Osteoblast (primary cell): ENCODE measurements at regions not wholly inside any gene's neighbourhood (a gene's known extent, or its start where the extent isn't known, plus 50 kb on each side); places are given as distances from the start of the nearest gene placed in this dataset.

Experiments
- DNase-seq: peaks from one replicate; pipeline ENCODE4 v3.0.0; 2011; ENCODE audit warnings: low spot score, mixed read lengths; ENCODE audit not compliant: insufficient read length; ENCODE audit errors: missing footprints
- H2AFZ ChIP-seq: 2 replicates; pipeline ENCODE4 v1.6.0; 2011; ENCODE audit warnings: mild to moderate bottlenecking, low read length
- H3K27ac ChIP-seq: 2 replicates; pipeline ENCODE4 v1.5.1; 2011; ENCODE audit warnings: mild to moderate bottlenecking, low read depth, low read length, moderate library complexity
- H3K27me3 ChIP-seq: 2 replicates; pipeline ENCODE4 v1.6.0; 2012; ENCODE audit warnings: mild to moderate bottlenecking, control low read depth, inconsistent platforms, low read length, moderate library complexity; ENCODE audit not compliant: insufficient read depth
- H3K36me3 ChIP-seq: 2 replicates; pipeline ENCODE4 v1.5.1; 2011; ENCODE audit warnings: mild to moderate bottlenecking, low read length, control low read depth, moderate library complexity; ENCODE audit not compliant: insufficient read depth
- H3K4me1 ChIP-seq: 2 replicates; pipeline ENCODE4 v1.5.1; 2011; ENCODE audit warnings: mild to moderate bottlenecking, low read length, control low read depth, moderate library complexity; ENCODE audit not compliant: insufficient read depth
- H3K4me2 ChIP-seq: 2 replicates; pipeline ENCODE4 v1.6.0; 2011; ENCODE audit warnings: mild to moderate bottlenecking, low read length; ENCODE audit not compliant: insufficient read depth
- H3K4me3 ChIP-seq: fragments of 200-600 bp; sonication (generic); 3 replicates; pipeline ENCODE4 v1.5.1; 2012; ENCODE audit warnings: mild to moderate bottlenecking, low read length, inconsistent platforms; ENCODE audit not compliant: insufficient read depth
- H3K79me2 ChIP-seq: 2 replicates; pipeline ENCODE4 v1.6.0; 2012; ENCODE audit warnings: mild to moderate bottlenecking, low read length, control low read depth, inconsistent platforms; ENCODE audit not compliant: insufficient read depth
- H3K9me3 ChIP-seq: 2 replicates; pipeline ENCODE4 v1.5.1; 2011; ENCODE audit warnings: low read depth, low read length, control low read depth
- H4K20me1 ChIP-seq: 2 replicates; pipeline ENCODE4 v1.6.0; 2012; ENCODE audit warnings: mild to moderate bottlenecking, low read length, control low read depth; ENCODE audit not compliant: insufficient read depth
- CTCF ChIP-seq: IDR thresholded peaks from 2 replicates; pipeline ENCODE4 v1.5.1; 2011; ENCODE audit warnings: mild to moderate bottlenecking, low read depth, low read length, moderate library complexity; ENCODE audit errors: extremely low read depth

- Histone ChIP-seq H3K9me3 (no peaks in the 10 kb centered on the region), H3K36me3 (no peaks in the 10 kb centered on the region), H2AFZ (no peak overlapping the region), H3K79me2 (no peaks in the 10 kb centered on the region), H3K27me3 (no peaks in the 10 kb centered on the region), H3K4me3 (no peak overlapping the region), H3K27ac (no peak overlapping the region), H3K4me2 (no peak overlapping the region), H3K4me1 (peaks cover 8% of the 10 kb centered on the region), H4K20me1 (no peaks in the 10 kb centered on the region)
- DNase-seq: no peak
- TF ChIP-seq CTCF: no peak
Measured at GRCh38 chr7:96484091-96484490, 162.2 kb upstream of the SLC25A13 start.

GRCh38 chr7:96481796-96482195, 159.9 kb upstream of the SLC25A13 start:
- H3K27ac ChIP-seq: peak overlapping the region; percentile 46
- no peaks in the 10 kb centered on the region for H4K20me1 ChIP-seq
- H3K4me3 ChIP-seq: no peak overlapping the region
- H3K9me3 ChIP-seq: no peaks in the 10 kb centered on the region
- no peaks in the 10 kb centered on the region for H3K79me2 ChIP-seq
- no peak for TF ChIP-seq CTCF
- H3K4me2 ChIP-seq: no peak overlapping the region
- no peaks in the 10 kb centered on the region for H3K27me3 ChIP-seq
- no peaks in the 10 kb centered on the region for H3K36me3 ChIP-seq
- peaks cover 8% of the 10 kb centered on the region for H3K4me1 ChIP-seq
- no peak for DNase-seq
- H2AFZ ChIP-seq: peak overlapping the region; percentile 41

GRCh38 chr7:96479015-96479645, 157.2 kb upstream of the SLC25A13 start:
- Histone ChIP-seq H3K79me2 (no peaks in the 10 kb centered on the region), H3K36me3 (no peaks in the 10 kb centered on the region), H3K4me2 (peak overlapping the region; percentile 50), H3K4me3 (no peak overlapping the region), H3K4me1 (peaks cover 8% of the 10 kb centered on the region), H2AFZ (peak overlapping the region; percentile 81), H3K9me3 (no peaks in the 10 kb centered on the region), H3K27ac (no peak overlapping the region), H3K27me3 (no peaks in the 10 kb centered on the region), H4K20me1 (no peaks in the 10 kb centered on the region)
- DNase-seq: no peak
- no peak for TF ChIP-seq CTCF

DNA sequence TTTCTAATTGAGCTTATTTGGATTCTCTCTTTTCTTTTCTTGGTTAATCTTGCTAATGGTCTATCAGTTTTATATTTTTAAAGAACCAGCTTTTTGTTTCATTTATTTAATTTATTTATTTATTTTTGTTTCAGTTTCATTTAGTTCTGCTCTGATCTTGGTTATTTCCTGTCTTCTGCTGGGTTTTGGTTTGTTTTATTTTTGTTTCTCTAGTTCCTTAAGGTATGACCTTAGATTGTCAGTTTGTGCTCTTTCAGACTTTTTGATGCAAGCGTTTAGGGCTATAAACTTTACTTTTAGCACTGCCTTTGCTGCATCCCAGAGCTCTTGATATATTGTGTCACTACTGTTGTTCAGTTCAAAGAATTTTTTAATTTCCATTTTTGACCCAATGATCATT, 149.7 kb upstream of the SLC25A13 start:
- Histone ChIP-seq H3K36me3 (no peaks in the 10 kb centered on the region), H2AFZ (no peak overlapping the region), H3K4me3 (no peak overlapping the region), H3K4me1 (no peaks in the 10 kb centered on the region), H4K20me1 (no peaks in the 10 kb centered on the region), H3K79me2 (no peaks in the 10 kb centered on the region), H3K27me3 (no peaks in the 10 kb centered on the region), H3K9me3 (no peaks in the 10 kb centered on the region), H3K4me2 (no peak overlapping the region), H3K27ac (no peak overlapping the region)
- no peak for DNase-seq
- TF ChIP-seq CTCF: no peak
